ENCODE measurements at regions not wholly inside any gene's neighbourhood (a gene's known extent, or its start where the extent isn't known, plus 50 kb on each side); places are given as distances from the start of the nearest gene placed in this dataset.

DNA sequence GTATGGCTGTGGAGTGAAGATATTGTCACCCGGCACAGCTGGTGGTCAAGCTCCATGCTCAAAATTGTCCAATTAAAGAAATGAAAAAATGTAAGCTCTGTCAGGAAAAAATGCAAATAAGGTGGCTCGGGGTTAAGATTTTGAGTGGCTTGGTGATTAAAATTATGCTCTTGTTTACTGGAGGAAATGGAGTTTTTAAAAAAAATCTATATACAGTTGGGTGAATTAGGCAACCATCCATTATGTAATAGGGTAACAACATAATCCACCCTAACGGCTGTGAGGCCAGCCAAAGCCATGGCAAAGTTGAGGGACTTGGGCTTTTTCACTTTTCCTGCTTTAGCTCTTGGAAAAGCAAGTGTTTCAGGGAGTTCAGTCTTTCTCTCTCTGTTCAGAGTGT lies 260.8 kb upstream of the HABP2 start:
- DNase-seq = no peak

DNA sequence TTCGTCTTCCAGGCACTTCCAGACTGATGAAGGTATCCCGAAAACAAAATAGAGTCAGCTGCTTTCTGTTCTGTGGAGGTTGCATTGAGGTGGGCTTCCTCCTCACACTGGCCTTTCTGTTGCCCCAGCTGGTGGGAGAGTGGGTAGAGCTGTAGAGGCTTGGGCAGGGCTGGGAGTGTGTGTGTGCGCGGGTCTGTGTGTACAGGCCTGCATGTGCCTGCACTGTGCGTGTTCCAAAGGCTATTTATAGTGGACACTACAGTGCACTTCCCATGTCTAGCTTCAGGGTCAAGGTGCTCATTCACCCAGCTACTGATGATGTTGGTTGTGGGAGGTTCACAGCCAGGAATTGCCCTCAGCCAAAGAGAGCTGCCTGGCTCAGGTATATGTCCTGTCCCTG lies 260.1 kb upstream of the HABP2 start:
- no peak for DNase-seq

DNA sequence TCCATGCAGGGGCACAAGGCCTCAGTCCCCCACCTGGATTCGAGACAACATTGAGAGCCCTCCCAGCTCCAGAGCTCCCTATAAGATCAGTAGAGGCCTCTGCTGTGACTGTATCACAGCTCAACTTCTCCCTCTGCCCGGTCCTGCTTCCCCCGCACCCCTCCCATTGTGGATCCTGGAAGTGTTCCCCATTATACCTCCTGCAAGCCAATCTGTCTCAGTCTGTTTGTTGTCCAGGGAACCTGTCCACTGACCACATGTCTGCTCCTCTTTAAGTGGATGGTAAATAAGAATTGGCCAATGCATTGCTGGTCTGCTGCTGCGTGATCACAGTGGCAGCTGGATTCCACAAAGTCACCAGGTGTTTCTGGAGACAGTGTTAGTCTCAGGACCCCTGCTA lies 259.7 kb upstream of the HABP2 start:
- DNase-seq = no peak

DNA sequence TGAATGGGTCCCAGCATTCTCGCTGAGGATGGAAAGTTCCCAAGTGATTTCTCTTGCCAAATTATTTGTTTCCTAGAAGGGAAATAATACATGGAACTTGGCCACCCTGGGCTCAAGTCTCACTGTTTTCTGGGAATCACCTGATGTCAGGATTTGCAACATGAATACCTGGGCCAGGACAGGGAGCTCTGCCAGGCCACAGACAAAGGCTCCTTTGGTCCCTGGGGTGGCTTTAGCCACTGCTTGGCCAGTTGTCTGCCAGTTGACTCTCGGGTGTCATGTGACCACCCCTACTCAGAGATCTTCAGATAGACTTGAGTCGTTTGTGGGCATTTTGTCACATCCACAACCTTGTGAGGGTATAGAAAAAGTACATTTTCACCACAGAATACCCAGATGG lies 258.0 kb upstream of the HABP2 start:
- DNase-seq = no peak

DNA sequence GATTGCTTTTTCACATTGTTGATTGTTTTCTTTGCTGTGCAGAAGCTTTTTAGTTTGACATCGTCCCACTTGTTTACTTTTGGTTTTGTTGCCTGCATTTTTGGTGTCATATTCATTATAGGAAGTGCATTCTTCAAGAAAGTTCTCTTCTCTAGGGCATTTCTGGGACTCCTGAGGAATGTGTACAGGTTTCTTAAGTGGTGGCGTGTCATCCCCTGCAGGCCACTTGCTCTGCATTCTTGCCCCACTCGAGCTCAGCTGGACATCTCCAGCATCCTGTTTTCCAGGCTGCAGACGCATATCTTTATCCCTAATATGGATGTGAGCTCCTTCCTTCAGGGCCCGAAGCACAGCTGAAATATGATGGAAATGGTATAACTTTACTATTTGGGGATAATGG lies 255.6 kb upstream of the HABP2 start:
- DNase-seq = no peak

DNA sequence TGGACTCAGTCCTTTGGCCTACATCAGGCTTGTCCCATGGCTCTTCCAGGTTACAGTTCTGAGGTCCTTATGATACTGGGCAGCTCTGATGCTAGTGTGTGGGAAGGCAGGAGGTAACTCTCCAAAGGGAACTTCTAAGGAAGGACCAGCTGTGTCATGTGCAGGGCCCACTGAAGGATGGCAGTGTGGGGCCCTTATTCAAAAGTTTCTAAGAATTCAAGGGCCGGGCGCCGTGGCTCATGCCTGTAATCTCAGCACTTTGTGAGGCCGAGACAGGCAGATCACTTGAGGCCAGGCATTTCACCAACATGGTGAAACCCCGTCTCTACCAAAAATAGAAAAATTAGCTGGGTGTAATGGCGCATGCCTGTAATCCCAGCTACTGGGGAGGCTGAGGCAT lies 254.2 kb upstream of the HABP2 start:
- DNase-seq = no peak

DNA sequence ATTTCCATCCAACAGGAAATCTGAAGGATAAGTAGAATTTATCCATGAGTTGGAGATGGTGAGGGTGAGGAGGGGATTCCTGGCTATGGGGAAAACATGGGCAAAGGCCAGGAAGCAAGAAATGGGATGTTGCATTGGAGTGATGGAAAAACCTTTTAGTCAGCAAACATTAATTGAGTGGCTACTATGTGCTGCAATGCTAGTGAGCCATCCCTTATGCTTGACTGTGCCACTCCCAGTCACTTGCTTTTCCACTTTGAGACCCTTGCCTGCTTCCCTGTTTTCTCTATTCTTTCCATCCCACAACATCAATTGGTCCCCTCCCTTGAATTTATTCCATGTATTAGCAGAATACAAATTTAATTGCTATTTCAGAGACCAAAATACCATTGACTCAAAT lies 252.7 kb upstream of the HABP2 start:
- DNase-seq = no peak

DNA sequence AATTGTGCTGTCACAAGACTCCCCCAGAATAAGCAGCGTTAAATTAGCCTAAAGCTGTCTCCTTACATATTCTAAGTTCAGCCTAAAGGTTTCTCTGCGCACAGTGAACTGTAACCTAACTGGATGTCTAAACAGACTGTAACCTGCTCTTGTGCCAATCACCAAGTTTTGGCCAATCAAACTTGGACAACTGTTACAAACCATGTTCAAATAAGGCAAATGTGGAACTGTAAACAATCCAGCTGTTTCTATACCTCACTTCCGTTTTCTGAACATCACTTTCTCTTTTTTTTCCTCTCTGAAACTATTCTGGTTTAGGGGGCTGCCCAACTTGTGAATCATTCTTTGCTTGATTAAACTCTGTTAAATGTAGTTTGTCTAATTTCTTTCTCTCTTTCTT lies 252.2 kb upstream of the HABP2 start:
- DNase-seq = no peak

DNA sequence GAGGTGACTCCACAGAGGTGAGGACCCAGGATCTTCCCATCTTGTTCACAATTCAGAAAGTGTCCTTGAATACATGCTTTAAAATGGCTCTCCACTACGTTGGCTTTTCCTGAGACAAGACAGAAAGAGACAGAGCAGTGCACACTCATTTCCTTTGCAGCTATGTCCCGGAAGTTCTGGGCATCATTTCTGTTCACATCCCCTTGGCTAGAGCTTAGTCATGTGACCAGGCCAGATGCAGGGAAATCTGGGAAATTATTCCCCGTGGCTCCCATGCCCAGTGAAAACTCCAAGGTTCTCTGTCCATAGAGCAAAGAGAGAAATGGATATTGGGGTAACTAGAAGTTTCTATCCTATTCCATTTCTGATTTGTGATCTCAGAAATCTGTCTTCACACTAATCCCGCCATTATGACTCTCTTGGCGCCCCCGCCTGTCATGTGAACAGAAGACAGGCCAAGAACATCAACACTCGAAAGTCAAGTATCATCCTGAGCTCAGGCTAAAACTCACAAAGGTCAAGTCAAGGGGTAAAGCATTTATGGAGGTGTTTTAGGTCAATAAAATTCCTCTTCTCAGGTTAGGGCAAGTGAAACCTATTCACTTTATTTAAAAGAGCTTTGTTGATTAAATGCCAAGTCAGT lies 251.4 kb upstream of the HABP2 start:
- DNase-seq = no peak

DNA sequence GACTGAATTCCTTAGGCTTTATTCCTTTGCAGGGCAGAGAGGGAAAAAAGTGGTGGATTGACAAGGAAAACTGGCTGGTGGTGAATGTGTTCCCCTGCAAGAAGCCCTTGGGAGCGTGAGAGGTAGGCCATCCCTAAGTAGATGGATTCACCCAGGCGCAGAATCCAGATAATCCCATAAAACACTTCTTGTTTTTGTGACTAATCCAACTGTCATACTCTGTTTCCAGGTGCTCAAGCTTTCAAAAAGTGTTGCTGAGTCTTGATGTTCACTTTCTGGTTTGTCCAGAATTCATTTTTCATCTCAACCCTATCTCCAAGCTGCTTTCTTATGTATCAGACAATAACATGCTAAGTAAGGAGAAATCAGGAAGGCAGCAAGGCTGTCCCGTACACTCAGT lies 250.8 kb upstream of the HABP2 start:
- no peak for DNase-seq

DNA sequence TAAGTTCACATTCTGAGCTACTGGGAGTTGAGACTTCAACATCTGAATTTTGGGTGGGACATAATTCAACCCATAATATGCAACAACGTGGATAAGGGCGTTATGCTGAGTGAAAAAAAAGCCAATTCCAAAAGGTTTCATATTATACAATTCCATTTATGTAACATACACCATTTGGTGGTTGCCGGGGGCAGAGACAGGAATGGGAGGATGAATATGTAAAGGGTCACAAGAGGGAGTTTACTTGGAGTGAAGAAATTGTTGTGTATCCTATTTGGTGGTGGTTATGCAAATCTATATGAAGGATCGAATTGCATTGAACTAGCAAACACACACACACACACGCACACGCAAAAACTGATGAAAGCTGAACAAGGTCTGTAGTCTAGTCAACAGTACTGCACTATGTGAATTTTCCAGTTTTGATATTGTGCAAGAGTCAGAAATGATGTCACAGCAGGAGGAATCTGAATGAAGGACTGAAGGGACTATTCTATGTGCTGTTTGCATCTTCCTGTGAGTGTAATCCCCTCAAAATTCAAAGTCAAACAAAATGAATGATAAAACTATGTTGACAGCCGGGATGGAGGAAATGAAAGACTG lies 249.2 kb upstream of the HABP2 start:
- no peak for DNase-seq

DNA sequence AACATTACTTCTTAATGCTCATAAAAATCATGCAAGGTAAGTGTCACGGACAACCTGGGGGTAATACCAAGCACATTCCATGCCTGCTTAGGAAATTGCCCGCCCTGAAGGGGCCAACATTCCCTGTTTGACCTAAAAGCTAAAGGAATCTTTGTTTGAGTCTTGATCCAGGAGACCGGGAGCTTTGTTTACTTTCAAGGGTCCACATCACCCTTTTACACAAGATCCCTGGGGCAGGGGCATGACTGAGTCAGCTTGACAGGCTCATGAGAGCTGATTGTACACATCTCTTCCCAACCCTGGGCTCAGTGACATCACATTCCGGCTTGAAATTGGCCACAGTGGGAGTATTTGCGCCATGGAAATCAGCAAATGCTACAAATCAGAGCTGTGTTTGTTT lies 248.1 kb upstream of the HABP2 start:
- no peak for DNase-seq

DNA sequence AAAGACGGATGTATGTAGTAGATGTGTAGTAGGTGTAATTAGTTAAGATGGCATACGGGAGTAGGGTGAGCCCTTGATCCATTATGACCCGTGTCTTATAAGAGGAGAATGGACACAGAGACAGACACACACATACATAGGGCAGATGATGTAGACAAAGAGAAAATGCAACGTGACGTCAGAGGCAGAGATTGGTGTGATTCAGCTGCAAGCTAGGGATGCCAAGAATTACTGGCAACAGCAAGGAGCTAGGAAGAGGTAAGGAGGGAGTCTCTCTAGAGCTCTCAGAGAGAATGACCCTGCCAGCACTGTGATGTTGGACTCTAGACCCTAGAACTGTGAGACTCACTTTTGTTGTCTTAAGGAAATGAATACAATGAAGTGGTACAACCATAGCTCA lies 247.0 kb upstream of the HABP2 start:
- no peak for DNase-seq

DNA sequence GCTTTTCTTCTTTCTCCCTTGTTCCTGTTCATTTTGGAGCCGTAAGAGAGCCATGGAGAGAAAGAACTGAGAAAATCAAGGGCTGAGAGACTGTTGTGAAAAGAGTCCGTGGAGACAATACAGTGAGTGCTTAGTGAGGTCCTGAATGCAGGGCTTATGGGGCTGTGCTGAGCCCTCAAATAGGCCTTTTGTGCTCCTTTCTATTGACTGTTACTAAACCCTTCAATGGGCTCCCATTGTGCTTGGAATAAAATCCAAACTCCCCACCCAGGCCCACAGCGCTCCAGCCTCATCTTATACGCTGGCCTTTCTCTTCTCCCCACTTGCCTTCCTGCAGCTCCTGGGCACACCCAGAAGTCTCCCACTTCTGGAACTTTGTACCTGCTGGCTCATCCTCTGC lies 243.1 kb upstream of the HABP2 start:
- no peak for DNase-seq

DNA sequence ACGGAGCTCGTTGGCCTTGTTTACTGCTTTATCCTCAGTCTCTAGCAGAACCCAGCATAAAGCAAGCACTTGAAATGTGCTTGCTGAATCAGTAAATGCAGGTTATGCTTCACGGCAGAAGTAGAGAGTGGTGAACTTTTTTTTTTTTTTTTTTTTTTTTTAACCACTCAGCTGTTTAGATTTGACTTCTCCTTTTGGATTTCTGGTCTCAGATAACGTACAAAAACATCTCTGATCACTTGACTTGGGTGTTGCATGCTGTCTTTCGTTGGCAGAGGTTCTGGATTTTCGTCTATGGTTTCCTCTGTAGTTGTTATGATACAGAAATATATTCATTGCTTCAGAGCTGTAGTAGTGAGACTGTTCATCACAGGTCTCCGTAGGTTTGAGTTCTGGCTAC lies 242.5 kb upstream of the HABP2 start:
- DNase-seq = no peak

DNA sequence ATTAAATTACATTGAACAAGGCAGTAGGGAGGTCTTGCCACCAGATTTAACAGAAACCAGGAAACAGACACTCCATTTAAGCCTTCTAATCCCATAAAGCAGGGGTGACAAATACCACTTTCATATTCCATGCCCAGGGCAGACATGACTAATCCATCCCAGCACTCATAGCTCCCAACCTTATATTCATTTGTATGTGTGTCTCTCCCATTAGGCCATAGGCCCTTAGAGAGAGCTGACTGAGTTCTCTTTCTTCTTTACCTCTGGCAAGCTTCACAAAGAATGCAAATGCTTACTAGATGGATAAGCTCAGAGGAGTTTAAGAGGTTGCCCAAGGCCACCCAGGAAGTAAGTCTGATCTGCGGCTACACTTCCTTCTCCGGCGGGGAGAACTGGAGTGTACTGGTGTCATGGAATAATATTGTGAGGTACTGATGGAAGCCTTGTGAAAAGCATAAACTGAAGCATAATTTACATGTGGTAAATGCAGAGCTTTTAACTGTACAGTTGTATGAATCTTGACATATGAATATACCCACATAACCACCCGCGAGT lies 239.7 kb upstream of the HABP2 start:
- no peak for DNase-seq

DNA sequence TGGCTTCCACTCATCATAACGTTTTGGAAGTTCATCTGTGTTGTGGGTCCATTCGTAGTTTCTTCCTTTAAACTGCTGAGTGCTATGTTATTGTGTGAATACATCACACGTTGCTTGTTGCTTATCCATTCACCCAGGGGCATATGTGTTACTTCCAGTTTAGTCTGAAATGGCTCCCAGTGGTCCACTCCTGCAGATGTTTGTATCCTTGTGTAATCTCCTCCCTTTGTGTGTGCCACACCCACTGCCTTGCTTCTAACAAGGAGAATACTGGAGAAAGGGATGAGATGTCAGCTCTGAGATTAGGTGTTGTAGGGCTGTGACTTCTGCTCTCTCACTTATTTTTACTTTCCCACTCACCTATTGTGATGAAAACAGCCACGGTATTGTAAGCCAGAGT lies 239.1 kb upstream of the HABP2 start:
- DNase-seq = no peak

DNA sequence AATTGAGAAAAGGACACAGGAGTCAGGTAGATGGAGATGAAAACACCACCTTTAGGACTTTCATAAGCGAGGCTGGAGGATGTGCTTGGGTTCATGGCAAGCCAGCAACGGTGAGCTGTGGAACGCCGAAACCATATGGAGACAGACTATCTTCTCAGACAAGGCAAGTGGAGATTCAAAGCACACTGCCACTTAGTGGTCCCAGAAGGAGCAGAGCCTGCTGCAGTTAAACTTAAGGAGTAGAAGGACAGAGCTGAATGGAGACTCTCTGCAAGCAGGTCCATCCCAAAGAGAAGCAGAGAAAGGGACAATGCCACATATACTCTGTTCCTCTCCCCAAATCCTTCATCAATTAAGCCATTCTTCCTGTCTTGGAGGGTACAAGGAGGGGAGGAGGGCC lies 236.3 kb upstream of the HABP2 start:
- no peak for DNase-seq

DNA sequence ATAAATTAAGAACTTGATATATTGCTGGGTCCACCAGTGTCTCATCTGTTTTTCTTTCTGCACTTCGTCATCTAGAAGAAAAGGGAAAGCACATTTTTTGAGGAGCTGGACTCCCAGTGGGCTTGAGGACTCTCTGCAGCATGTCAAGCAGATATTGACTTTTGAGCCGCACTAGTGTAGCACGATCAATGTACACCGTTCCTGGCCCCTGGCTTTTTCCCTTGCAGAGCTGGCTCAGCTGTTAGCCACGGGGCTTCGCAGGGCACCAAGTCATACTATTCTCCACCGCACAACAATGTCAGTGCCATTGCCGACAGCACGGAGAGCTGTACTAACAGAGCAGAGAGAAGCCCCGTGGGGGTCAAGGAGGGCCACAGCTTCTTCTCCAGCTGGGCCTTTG lies 235.4 kb upstream of the HABP2 start:
- DNase-seq = no peak

DNA sequence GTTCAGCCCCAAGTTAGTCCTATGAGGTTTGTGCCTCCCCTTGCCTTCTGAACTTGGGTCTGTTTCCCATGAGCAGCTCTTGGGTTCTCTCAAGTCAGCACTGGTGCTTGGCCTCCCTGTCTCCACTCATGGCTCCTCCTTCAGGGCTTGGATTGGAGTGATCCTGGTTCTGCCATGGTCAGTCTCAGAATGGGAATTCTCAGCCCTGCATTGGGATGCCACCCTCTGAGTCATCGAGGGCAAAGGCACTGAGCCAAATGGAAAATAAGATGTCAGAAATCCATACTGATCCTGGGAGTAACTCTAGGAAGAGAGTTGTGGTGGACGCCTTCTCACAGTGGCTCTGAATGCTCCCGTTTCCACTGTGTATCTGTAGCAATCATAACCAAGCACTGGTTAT lies 233.4 kb upstream of the HABP2 start:
- no peak for DNase-seq

DNA sequence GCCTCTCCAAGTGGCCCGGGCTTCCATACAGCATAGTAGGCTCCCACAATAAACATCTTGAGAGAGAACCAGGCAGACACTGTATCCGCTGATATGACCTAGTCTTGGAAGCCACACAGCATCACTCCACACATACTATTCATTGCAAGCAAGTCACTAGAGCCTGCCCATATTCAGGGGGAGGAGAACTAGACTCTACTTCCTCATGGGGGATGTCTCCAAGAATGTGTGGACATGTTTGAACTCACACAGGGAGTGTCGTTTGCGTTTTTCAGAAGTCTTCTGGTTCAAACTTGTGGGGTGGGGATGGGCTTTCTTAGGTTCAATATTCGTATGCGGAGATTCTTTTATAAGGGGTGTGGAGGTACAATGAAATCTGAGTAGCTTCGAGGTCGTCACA lies 232.6 kb upstream of the HABP2 start:
- no peak for DNase-seq

DNA sequence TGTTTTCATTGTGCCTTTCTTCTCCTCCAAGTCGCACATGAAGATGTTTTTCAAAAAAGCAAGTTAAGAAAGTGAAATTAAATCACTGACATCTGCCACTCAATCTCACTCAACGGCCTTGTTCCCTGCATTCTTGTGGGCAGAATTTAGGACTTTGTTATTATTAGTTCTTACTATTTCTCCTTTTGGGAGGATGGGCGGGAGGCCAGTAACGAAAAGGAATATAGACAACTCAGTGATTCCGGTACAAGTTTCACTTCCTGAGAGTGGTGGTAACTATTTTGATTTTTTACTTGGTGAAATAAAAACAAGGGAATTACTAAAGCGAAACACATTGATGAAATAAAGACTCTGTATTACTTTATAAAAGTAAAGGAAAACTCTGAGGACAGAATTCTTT lies 231.9 kb upstream of the HABP2 start:
- DNase-seq = no peak

DNA sequence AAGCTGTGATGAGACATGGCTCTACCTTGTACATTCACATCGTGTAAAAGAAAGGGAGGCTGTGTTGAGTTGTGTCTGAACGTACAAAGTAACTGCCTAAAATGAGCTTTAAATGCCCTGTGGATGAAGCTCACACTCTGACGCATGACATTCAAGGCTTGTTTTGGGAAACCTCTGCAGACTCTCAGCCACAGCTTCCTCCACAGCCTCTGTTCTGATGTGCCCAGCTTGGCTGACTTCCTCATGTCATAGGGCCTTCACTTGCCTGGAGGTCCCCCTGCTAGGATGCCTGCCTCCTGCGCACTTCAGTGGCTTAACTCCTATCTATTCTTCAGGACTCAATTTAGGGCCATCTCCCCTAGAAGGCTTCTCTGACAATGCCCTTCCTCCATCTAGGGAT lies 230.0 kb upstream of the HABP2 start:
- no peak for DNase-seq

DNA sequence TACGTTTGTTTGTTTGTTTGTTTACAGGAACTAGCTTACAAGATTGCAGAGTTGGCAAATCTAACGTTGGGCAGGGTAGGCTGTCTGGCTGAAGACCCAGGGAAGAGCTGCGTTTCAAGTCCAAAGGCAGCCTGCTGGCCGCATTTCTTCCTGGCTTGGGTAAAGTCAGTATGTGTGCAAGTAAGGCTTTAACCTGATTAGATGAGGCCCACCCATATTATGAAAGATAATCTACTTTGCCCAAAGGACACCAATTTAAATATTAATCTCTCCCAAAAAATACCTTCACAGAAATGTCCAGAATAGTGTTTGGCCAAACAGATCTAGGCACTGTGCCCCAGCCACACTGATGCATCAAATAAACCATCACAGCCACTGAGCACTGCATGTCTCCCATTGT lies 228.9 kb upstream of the HABP2 start:
- DNase-seq = no peak
